ENCODE measurements at regions not wholly inside any gene's neighbourhood (a gene's known extent, or its start where the extent isn't known, plus 50 kb on each side); places are given as distances from the start of the nearest gene placed in this dataset.

- TF ChIP-seq CTCF (conservative IDR thresholded peaks at IDR 0.05) (no peak), ZFX (IDR thresholded peaks at IDR 0.05) (no peak)
Measured at GRCh38 chr10:2212244-2212834, 475.0 kb upstream of the ADARB2 start.

All from C4-2B (cell line).